CD14-positive monocyte (primary cell): ENCODE measurements at regions not wholly inside any gene's neighbourhood (a gene's known extent, or its start where the extent isn't known, plus 50 kb on each side); places are given as distances from the start of the nearest gene placed in this dataset.
A peak's percentile ranks its signal among the peaks of the same experiment; 100 is the strongest.

Source experiments
- DNase-seq, 3 donors: peaks; one replicate each; pipeline ENCODE4 v3.0.0-alpha.2; 2011 to 2022
- H2AFZ ChIP-seq: 2 replicates; pipeline ENCODE4 v1.6.0; 2012; ENCODE audit warnings: mild to moderate bottlenecking, low read depth, low read length, inconsistent platforms; ENCODE audit not compliant: insufficient read depth, poor library complexity, severe bottlenecking
- H3K27ac ChIP-seq, 2 donors: 1 replicate in 1 of 2; 2 replicates in 1 of 2; pipeline ENCODE4 v1.5.1; 2012 to 2013; ENCODE audit warnings: low read length in 2 of 2, control low read depth in 1 of 2, inconsistent platforms in 1 of 2, low read depth in 1 of 2, mild to moderate bottlenecking in 1 of 2
- H3K27me3 ChIP-seq, 2 donors: one replicate each; pipeline versions ENCODE4 v1.6.0 to v1.6.1; 2011 to 2013; ENCODE audit warnings: low read length in 2 of 2; ENCODE audit not compliant: control insufficient read depth in 2 of 2, insufficient read depth in 2 of 2
- H3K36me3 ChIP-seq, 2 donors: replicated peaks in 1 of 2; 1 replicate in 1 of 2; 2 replicates in 1 of 2; pipeline versions ENCODE4 v1.5.1 to v1.6.1; 2012 to 2013; ENCODE audit warnings: low read length in 2 of 2, control low read depth in 1 of 2, inconsistent platforms in 1 of 2, mild to moderate bottlenecking in 1 of 2; ENCODE audit not compliant: insufficient read depth in 2 of 2, control insufficient read depth in 1 of 2
- H3K4me1 ChIP-seq, 2 donors: 1 replicate in 1 of 2; 2 replicates in 1 of 2; pipeline versions ENCODE4 v1.5.1 to v1.6.1; 2012 to 2013; ENCODE audit warnings: low read length in 2 of 2, control low read depth in 1 of 2, inconsistent platforms in 1 of 2, mild to moderate bottlenecking in 1 of 2, moderate library complexity in 1 of 2; ENCODE audit not compliant: insufficient read depth in 2 of 2, control insufficient read depth in 1 of 2
- H3K4me2 ChIP-seq: replicated peaks from 2 replicates; pipeline ENCODE3; 2012; ENCODE audit warnings: low read length, moderate library complexity, mild to moderate bottlenecking; ENCODE audit not compliant: poor library complexity, severe bottlenecking; ENCODE audit errors: extremely low read depth
- H3K4me3 ChIP-seq, 3 experiments: fragments of 200-600 bp in 1 of 3; sonication (generic) in 1 of 3; replicated peaks in 1 of 3; 1 replicate in 2 of 3; 2 replicates in 1 of 3; pipeline ENCODE4 v1.5.1; 2011 to 2013; ENCODE audit warnings: low read length in 3 of 3, mild to moderate bottlenecking in 3 of 3, control low read depth in 2 of 3, low read depth in 2 of 3, inconsistent platforms in 1 of 3, moderate library complexity in 1 of 3
- H3K79me2 ChIP-seq: 2 replicates; pipeline ENCODE4 v1.6.0; 2012; ENCODE audit warnings: mild to moderate bottlenecking, control low read depth, inconsistent platforms, low read length, moderate library complexity; ENCODE audit not compliant: insufficient read depth
- H3K9ac ChIP-seq: 2 replicates; pipeline ENCODE4 v1.6.0; 2017; ENCODE audit warnings: low read length, mild to moderate bottlenecking; ENCODE audit not compliant: insufficient read depth, poor library complexity, severe bottlenecking
- H3K9me3 ChIP-seq, 2 donors: replicated peaks in 1 of 2; 1 replicate in 1 of 2; 2 replicates in 1 of 2; pipeline versions ENCODE4 v1.5.1 to v1.6.1; 2012 to 2013; ENCODE audit warnings: low read length in 2 of 2, control low read depth in 1 of 2; ENCODE audit not compliant: control insufficient read depth in 1 of 2, insufficient read depth in 1 of 2
- H4K20me1 ChIP-seq: 2 replicates; pipeline ENCODE4 v1.6.0; 2012; ENCODE audit warnings: mild to moderate bottlenecking, low read length, control low read depth, moderate library complexity; ENCODE audit not compliant: insufficient read depth
- H3K27ac Mint-ChIP-seq, 7 donors: one replicate each; pipeline ENCODE4 v1.8.0; 2020; ENCODE audit warnings: mild to moderate bottlenecking in 7 of 7, mixed read lengths in 7 of 7, moderate library complexity in 6 of 7, inconsistent platforms in 2 of 7
- H3K27me3 Mint-ChIP-seq, 3 donors: one replicate each; pipeline ENCODE4 v1.8.0; 2021 to 2022; ENCODE audit warnings: low read depth in 3 of 3, mild to moderate bottlenecking in 3 of 3, mixed read lengths in 3 of 3, moderate library complexity in 3 of 3, inconsistent platforms in 1 of 3
- H3K36me3 Mint-ChIP-seq, 2 donors: one replicate each; pipeline ENCODE4 v1.8.0; 2020; ENCODE audit warnings: mixed read lengths in 2 of 2, inconsistent platforms in 1 of 2, mild to moderate bottlenecking in 1 of 2
- H3K4me1 Mint-ChIP-seq: one replicate; pipeline ENCODE4 v1.8.0; 2020; ENCODE audit warnings: mild to moderate bottlenecking, mixed read lengths
- H3K4me3 Mint-ChIP-seq, 2 donors: one replicate each; pipeline ENCODE4 v1.8.0; 2020; ENCODE audit warnings: mild to moderate bottlenecking in 2 of 2, mixed read lengths in 2 of 2, moderate library complexity in 1 of 2
- H3K9me3 Mint-ChIP-seq, 7 donors: one replicate each; pipeline ENCODE4 v1.8.0; 2020 to 2022; ENCODE audit warnings: mixed read lengths in 7 of 7, mild to moderate bottlenecking in 6 of 7, moderate library complexity in 6 of 7, inconsistent platforms in 2 of 7
- WGBS: methylation state at CpG from one replicate; pipeline ENCODE4 v1.1.5; 2013; ENCODE audit warnings: missing lambda C conversion rate; ENCODE audit not compliant: insufficient coverage; 5-methylcytosine and 5-hydroxymethylcytosine counted together
- intact Hi-C, 2 donors: fragments of 100-400 bp; cut with micrococcal nuclease; formaldehyde crosslinking; loops; one replicate each; pipeline versions ENCODE4 v1.15.0 to v1.15.1; 2023
- TF ChIP-seq, protein P1 (sequence below): fragments of 200-600 bp; IDR thresholded peaks from one replicate; pipeline ENCODE4 v1.8.0; 2022; ENCODE audit warnings: antibody characterized with exemption, mild to moderate bottlenecking

DNA sequence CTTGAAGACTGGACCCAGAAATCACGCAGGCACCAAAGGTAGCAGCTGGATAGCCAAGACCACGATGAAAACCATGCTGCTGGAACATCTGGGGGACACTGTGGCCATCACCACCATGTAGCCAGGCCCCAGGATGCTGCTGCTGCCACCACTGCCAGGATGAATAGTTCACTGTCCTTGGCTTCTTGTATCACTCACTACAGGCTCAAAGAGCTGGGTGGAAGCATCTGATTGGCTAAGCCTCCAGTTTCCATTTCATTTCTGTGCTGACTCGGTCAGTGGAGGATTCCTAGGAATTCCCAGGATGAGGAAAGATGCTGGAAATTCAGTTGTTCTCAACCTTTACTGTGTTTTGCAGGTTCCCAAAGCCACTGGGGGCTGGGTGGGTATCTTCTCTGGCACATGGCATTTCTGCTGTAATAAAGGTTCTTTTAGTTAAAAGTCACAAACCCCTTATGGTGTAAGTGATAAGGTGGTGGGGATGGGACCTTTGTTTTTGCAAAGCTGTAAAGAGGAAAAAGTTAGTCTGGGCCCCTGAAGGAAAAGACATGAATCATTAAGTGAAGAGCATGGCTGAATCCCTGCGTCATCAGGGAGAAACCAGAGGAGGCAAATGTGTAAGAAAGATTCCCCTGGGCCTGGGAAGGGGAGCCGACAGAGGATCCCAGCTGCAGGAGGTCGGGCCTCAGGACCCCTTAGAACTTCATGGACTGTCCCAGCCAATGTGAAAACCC is 57.7 kb upstream of the SMOX start:
- Mint-ChIP-seq H3K27ac (peak overlapping the region; percentile 86 to 98 (median 95)), H3K4me3 (peak overlapping the region in 1 of 2 donors; percentile 76), H3K4me1 (peaks cover 46% of the 10 kb centered on the region), H3K27me3 (peaks cover 0 to 3% (median 2%) of the 10 kb centered on the region in 3 donors), H3K36me3 (no peaks in the 10 kb centered on the region), H3K9me3 (peaks cover 11 to 18% (median 14%) of the 10 kb centered on the region in 7 donors)
- TF ChIP-seq, protein P1, sequence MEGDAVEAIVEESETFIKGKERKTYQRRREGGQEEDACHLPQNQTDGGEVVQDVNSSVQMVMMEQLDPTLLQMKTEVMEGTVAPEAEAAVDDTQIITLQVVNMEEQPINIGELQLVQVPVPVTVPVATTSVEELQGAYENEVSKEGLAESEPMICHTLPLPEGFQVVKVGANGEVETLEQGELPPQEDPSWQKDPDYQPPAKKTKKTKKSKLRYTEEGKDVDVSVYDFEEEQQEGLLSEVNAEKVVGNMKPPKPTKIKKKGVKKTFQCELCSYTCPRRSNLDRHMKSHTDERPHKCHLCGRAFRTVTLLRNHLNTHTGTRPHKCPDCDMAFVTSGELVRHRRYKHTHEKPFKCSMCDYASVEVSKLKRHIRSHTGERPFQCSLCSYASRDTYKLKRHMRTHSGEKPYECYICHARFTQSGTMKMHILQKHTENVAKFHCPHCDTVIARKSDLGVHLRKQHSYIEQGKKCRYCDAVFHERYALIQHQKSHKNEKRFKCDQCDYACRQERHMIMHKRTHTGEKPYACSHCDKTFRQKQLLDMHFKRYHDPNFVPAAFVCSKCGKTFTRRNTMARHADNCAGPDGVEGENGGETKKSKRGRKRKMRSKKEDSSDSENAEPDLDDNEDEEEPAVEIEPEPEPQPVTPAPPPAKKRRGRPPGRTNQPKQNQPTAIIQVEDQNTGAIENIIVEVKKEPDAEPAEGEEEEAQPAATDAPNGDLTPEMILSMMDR: no peak
- Histone ChIP-seq H2AFZ (peak overlapping the region; percentile 32), H3K9me3 (peaks cover 5 to 13% of the 10 kb centered on the region in 2 donors), H3K9ac (no peak overlapping the region), H3K4me2 (peak overlapping the region; percentile 57), H3K36me3 (no peaks in the 10 kb centered on the region), H3K27ac (peak overlapping the region; percentile 74 to 83), H3K4me1 (peaks cover 44 to 46% of the 10 kb centered on the region in 2 donors), H4K20me1 (no peaks in the 10 kb centered on the region), H3K27me3 (no peaks in the 10 kb centered on the region), H3K4me3 (peak overlapping the region in 1 of 3 experiments; percentile 24), H3K79me2 (peaks cover 12% of the 10 kb centered on the region)
- WGBS: 88% methylated on average over 5 of the region's 6 CpGs
- intact Hi-C loops: loop anchor here in 1 of 2 donors (10.0 kb wide), 1 partner anchor 166 kb away; no protein-coding TSS in a partner anchor
- DNase-seq: peak in 2 of 3 donors; percentile 48 to 86

DNA sequence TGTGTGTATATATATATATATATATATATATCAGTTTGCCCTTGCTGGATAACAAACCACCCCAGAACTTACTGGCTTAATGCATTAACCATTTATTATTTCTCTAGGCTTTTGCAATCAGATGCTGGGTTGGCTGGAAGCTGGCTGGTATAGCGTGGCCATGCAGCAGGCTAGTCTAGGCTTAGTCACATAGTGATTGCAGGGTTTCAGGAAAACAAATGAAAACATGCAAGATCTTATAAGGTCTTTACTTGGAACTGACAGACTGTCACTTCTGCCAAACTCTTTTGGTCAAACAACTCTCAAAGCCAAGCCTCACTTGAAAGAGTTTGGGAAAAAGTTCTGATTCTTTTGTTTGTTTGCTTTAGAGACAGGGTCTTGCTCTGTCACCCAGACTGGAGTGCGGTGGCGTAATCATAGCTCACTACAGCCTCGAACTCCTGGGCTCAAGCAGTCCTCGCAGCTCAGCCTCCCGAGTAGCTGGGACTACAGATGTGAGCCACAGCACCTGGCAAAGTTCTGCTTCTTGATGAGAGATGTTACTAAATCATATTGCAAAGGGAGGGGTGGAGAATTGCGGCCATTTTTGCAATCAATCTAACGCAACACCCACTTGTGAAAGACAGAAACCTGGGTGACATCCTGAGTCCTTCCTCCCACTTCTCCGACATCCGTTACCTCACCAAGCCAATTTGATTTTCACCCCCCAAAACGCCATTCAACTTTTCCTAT is 58.7 kb upstream of the SMOX start:
- TF ChIP-seq, protein P1: no peak
- peak overlapping the region; percentile 57 for H3K4me2 ChIP-seq
- Mint-ChIP-seq H3K36me3 (no peaks in the 10 kb centered on the region), H3K4me1 (peaks cover 54% of the 10 kb centered on the region), H3K9me3 (peaks cover 3 to 8% (median 4%) of the 10 kb centered on the region in 7 donors), H3K4me3 (peak overlapping the region; percentile 70 to 76), H3K27me3 (peaks cover 0 to 3% (median 2%) of the 10 kb centered on the region in 3 donors), H3K27ac (peak overlapping the region; percentile 86 to 98 (median 95))
- peaks cover 14% of the 10 kb centered on the region for H3K79me2 ChIP-seq
- peaks cover 2 to 3% of the 10 kb centered on the region in 2 donors for H3K9me3 ChIP-seq
- H2AFZ ChIP-seq: peak overlapping the region; percentile 32
- peaks cover 54 to 56% of the 10 kb centered on the region in 2 donors for H3K4me1 ChIP-seq
- no peaks in the 10 kb centered on the region for H3K36me3 ChIP-seq
- peak; percentile 82 to 91 (median 91) for DNase-seq
- 4% methylated on average over 6 of the region's 11 CpGs for WGBS
- H3K27me3 ChIP-seq: no peaks in the 10 kb centered on the region
- H3K27ac ChIP-seq: peak overlapping the region; percentile 74 to 83
- H3K9ac ChIP-seq: peak overlapping the region; percentile 44
- peak overlapping the region in 1 of 3 experiments; percentile 24 for H3K4me3 ChIP-seq
- intact Hi-C loops: loop anchor here (5.0 to 10.0 kb wide), 3 partner anchors 78 to 188 kb away; no protein-coding TSS in a partner anchor
- no peaks in the 10 kb centered on the region for H4K20me1 ChIP-seq
